Activated CD4-positive, alpha-beta T cell treated with anti-CD3 and anti-CD28 coated beads, Interleukin-2, amount 10 ng/mL, durations not matched to agents 7 days and 5 days (primary cell): ENCODE measurements at regions not wholly inside any gene's neighbourhood (a gene's known extent, or its start where the extent isn't known, plus 50 kb on each side); places are given as distances from the start of the nearest gene placed in this dataset.

Experiments
- CTCF ChIA-PET: fragments of 350-600 bp; sonication (Branson Sonifier 250); formaldehyde crosslinking; loops from one replicate; lab custom pipeline; 2021; ENCODE audit warnings: antibody characterized with exemption; lab: Charles Lee
- POLR2A ChIA-PET: fragments of 350-600 bp; sonication (Branson Sonifier 250); formaldehyde crosslinking; loops from one replicate; lab custom pipeline; 2021; ENCODE audit warnings: antibody characterized with exemption; lab: Charles Lee
- DNase-seq: peaks from one replicate; pipeline ENCODE4 v3.0.0-alpha.2; 2020
- H3K27ac Mint-ChIP-seq: one replicate; pipeline ENCODE4 v1.8.0; 2021; ENCODE audit warnings: mild to moderate bottlenecking, moderate library complexity, mixed read lengths
- H3K27me3 Mint-ChIP-seq: one replicate; pipeline ENCODE4 v1.8.0; 2021; ENCODE audit warnings: mixed read lengths
- H3K36me3 Mint-ChIP-seq: one replicate; pipeline ENCODE4 v1.8.0; 2021; ENCODE audit warnings: low read depth, mixed read lengths
- H3K4me1 Mint-ChIP-seq: one replicate; pipeline ENCODE4 v1.8.0; 2021; ENCODE audit warnings: mixed read lengths
- H3K4me3 Mint-ChIP-seq: one replicate; pipeline ENCODE4 v1.8.0; 2021; ENCODE audit warnings: mild to moderate bottlenecking, moderate library complexity, mixed read lengths
- H3K9me3 Mint-ChIP-seq: one replicate; pipeline ENCODE4 v1.8.0; 2021; ENCODE audit warnings: mixed read lengths

DNA sequence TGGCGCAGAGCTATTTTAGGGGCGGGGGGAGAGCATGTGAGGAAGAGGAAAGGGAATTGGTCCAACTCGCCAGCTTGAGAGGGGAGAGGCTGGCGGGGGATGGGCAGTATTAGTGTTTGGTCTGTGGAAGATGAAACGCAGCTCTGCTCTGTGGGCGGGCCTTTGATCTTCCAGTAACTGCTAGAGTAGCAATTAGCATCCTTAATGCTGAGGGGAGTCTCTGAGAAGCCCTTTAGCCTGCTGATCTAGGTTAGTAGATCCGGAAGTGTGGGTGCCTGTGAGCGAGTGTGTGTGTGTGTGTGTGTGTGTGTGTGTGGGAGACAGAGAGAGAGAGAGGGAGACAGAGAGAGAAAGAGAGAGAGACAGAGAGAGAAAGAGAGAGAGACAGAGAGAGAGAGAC lies 117.2 kb upstream of the BACH2 start:
- peak overlapping the region; percentile 65 for H3K4me3 Mint-ChIP-seq
- peaks cover 2% of the 10 kb centered on the region for H3K27me3 Mint-ChIP-seq
- peak; percentile 79 for DNase-seq
- peak overlapping the region; percentile 92 for H3K27ac Mint-ChIP-seq
- peaks cover 8% of the 10 kb centered on the region for H3K36me3 Mint-ChIP-seq
- ChIA-PET CTCF (interaction anchor here (0.6 to 8.4 kb wide), 7 partner anchors 10 to 473 kb away, joined by 3 to 64 read pairs (median 5); no protein-coding TSS in a partner anchor), POLR2A (interaction anchor here (0.6 to 1.1 kb wide), 3 partner anchors 10 to 43 kb away, joined by 3 to 5 read pairs (median 3); no protein-coding TSS in a partner anchor)
- H3K9me3 Mint-ChIP-seq, result peaks cover 2% of the 10 kb centered on the region
- peaks cover 70% of the 10 kb centered on the region for H3K4me1 Mint-ChIP-seq

DNA sequence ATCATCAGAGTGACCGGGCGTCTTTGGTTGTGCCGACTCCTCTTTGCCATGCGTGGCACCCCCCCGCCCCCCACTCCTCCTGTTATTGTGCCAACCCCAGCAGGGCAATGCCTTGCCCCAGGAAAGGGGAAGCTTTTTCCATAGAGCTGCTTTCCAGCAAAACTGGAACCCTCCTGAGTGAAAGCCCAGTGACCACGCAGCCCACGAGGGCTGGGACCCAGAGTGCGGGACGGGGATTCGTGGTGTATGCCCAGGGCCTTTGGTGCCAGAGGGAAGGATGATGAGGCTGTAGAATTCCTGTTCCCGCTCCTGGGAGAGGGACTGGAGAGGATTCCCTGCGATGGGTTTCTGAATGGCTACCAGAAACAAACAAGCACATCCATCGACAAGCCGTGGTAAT lies 116.8 kb upstream of the BACH2 start:
- POLR2A ChIA-PET, result interaction anchor here (0.6 to 1.1 kb wide), 3 partner anchors 11 to 44 kb away, joined by 3 to 5 read pairs (median 3); no protein-coding TSS in a partner anchor

DNA sequence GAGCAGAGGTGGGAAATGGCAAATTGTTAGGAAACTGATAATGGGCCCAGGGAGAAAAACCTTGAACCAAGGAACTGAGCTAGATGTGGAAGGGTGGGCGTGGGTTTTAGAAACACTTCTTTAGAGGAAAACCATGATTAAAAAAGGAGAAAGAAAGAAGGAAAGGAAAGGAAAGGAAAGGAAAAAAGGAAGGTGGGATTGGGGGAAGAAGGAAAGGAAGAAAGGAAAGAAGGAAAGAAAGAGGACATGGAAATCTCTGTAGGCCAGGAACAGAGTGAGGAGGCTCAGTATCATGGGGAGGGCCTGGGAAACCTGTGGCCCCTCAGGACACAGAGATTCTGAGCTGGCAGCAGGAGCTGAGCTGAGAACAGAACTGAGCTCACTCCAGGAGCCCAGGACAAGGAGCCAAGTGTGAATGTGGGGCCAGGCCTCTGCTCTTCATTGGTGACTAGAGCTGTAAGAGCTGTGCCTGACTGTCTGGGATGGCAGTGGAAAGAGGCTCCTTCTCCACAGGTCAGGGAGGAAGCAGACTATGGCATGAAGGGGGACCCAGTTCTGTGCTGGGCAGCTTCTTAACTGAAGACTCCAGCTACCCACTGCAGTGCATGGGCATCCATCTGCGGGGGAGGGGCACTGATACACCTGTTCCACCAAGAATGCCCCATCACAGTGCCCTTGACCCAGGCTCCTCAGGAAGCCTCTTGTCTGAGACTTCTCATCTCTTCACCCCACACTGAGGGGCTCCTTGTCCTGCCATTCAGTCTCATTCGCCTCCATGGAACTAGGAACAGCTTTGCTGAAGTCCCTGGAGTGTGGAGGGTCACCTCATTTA lies 116.1 kb upstream of the BACH2 start:
- peaks cover 8% of the 10 kb centered on the region for H3K36me3 Mint-ChIP-seq
- peaks cover 2% of the 10 kb centered on the region for H3K27me3 Mint-ChIP-seq
- H3K4me3 Mint-ChIP-seq, result no peak overlapping the region
- H3K27ac Mint-ChIP-seq, result peak overlapping the region; percentile 63
- H3K4me1 Mint-ChIP-seq, result peaks cover 65% of the 10 kb centered on the region
- ChIA-PET CTCF (interaction anchor here (0.7 to 8.4 kb wide), 9 partner anchors 11 to 184 kb away, joined by 3 to 64 read pairs (median 10); no protein-coding TSS in a partner anchor), POLR2A (interaction anchor here (1.1 kb wide), 1 partner anchor 12 kb away, joined by 5 read pairs; no protein-coding TSS in a partner anchor)
- DNase-seq, result no peak
- H3K9me3 Mint-ChIP-seq, result no peaks in the 10 kb centered on the region

More for the DNA sequence above, 116.8 kb upstream of the BACH2 start:
- peaks cover 8% of the 10 kb centered on the region for H3K36me3 Mint-ChIP-seq
- CTCF ChIA-PET, result interaction anchor here (0.6 to 8.4 kb wide), 9 partner anchors 11 to 473 kb away, joined by 3 to 64 read pairs (median 5); no protein-coding TSS in a partner anchor
- DNase-seq, result no peak
- peaks cover 2% of the 10 kb centered on the region for H3K27me3 Mint-ChIP-seq
- peak overlapping the region; percentile 92 for H3K27ac Mint-ChIP-seq
- peak overlapping the region; percentile 65 for H3K4me3 Mint-ChIP-seq
- no peaks in the 10 kb centered on the region for H3K9me3 Mint-ChIP-seq
- H3K4me1 Mint-ChIP-seq, result peaks cover 69% of the 10 kb centered on the region

DNA sequence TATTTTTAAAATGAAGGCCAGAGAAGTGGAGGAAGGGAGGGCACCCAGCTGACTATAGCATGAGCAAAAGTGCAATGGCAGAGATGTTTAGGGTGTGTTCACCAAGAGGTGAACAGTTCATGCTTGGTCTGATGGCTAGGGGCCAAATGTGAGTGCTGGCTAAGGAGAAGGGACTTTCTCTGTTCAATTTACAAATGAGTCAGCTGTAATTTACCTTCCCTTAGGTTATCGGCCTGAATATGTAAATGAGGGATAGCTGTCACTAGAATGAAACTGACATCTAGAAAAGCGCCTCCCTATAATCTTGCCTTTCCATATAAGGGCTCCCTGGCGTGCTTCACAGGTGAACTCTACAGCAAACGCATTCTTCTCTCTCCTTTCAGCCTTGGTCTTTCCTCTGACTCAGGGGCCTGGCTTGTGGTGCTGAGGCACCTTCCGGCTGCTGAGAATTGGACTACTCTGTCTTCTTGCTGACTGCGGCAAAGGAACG lies 114.7 kb upstream of the BACH2 start:
- ChIA-PET POLR2A (interaction anchor here (0.6 kb wide), 1 partner anchor 172 kb away, joined by 3 read pairs; no protein-coding TSS in a partner anchor), CTCF (interaction anchor here (1.3 to 8.4 kb wide), 8 partner anchors 9 to 66 kb away, joined by 3 to 64 read pairs (median 12); no protein-coding TSS in a partner anchor)
- Mint-ChIP-seq H3K4me1 (peaks cover 72% of the 10 kb centered on the region), H3K27ac (peak overlapping the region; percentile 76), H3K4me3 (no peak overlapping the region), H3K9me3 (no peaks in the 10 kb centered on the region), H3K27me3 (peaks cover 2% of the 10 kb centered on the region), H3K36me3 (peaks cover 8% of the 10 kb centered on the region)
- peak; percentile 59 for DNase-seq

DNA sequence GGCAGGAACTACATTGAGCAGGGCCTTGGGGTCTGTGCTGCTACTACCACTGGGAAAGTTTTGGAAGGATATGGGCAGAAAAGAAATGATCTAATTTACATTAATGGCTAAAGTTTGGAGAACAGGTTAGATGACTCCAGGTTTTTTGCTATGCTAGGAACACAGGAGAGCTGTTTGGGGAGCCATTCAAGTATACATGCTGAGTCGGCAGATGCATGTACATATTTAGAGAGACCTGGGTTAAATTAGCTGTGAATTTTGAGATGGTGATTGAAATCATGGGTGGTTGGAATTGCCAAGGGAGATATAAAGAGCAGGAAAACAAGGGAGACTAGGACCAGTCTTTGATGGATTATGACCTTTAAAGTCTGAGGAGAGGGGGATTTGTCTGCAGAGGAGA lies 113.1 kb upstream of the BACH2 start:
- peaks cover 2% of the 10 kb centered on the region for H3K27me3 Mint-ChIP-seq
- H3K4me1 Mint-ChIP-seq, result peaks cover 70% of the 10 kb centered on the region
- H3K9me3 Mint-ChIP-seq, result no peaks in the 10 kb centered on the region
- ChIA-PET POLR2A (interaction anchor here (1.0 kb wide), 1 partner anchor 125 kb away, joined by 3 read pairs; no protein-coding TSS in a partner anchor), CTCF (interaction anchor here (1.0 to 8.4 kb wide), 6 partner anchors 8 to 123 kb away, joined by 3 to 64 read pairs (median 5); no protein-coding TSS in a partner anchor)
- DNase-seq, result no peak
- H3K36me3 Mint-ChIP-seq, result peaks cover 8% of the 10 kb centered on the region
- no peak overlapping the region for H3K4me3 Mint-ChIP-seq
- H3K27ac Mint-ChIP-seq, result no peak overlapping the region

DNA sequence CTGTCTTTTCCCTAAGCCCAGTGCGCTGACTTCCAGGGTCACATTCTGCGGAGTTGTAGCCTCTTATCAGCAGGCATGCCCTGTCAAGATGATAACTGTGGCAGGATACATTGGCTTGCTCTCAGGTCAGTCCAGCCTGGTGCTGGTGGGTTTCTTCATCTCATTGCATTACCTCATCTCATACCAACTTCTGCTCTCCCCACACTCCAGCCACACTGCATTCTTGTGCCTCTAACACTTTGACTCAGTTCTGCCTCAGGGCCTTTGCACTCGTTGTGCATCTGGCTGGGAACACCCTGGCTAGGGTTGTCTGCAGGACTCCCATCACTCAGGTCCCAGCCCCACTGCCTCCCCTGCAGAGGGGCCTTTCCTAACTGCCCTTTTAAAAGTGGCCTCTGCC lies 110.3 kb upstream of the BACH2 start:
- POLR2A ChIA-PET, result no interaction called here

DNA sequence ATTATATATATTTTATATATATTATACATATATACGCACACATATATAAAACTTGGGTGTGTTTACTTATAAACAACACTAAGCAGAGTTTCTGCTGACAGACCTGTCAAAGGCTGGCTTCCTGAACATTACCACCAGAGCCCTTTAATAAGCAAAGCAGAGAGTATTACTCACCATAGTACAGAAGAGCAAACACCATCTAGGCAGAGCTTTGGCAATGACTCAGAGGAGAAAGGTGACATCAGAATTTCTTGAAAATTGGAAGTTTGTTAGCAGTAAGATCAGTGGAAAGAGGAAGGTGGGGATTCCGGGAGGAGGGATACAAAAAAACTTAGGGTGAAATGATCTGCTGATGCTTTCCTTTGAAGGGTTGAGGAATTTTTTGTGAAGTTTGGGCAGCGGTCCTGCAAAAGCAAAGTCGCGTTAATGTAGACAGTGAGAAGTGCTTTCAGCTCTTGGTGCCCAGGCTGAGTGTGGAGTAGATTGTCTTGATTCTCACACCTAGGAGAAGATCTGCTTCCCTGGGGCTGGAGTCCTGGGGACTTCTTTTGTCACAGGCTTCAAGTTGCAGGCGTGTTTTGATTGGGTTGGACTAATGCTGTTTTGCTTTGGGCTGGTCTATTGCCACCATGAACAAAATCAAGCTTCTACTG lies 109.6 kb upstream of the BACH2 start:
- H3K4me1 Mint-ChIP-seq, result peaks cover 67% of the 10 kb centered on the region
- CTCF ChIA-PET, result interaction anchor here (0.7 to 3.1 kb wide), 8 partner anchors 9 to 111 kb away, joined by 3 to 13 read pairs (median 4); no protein-coding TSS in a partner anchor
- POLR2A ChIA-PET, result no interaction called here

More for the DNA sequence above, 110.3 kb upstream of the BACH2 start:
- Mint-ChIP-seq H3K4me1 (peaks cover 69% of the 10 kb centered on the region), H3K27me3 (no peaks in the 10 kb centered on the region), H3K9me3 (no peaks in the 10 kb centered on the region), H3K36me3 (peaks cover 6% of the 10 kb centered on the region), H3K4me3 (no peak overlapping the region), H3K27ac (no peak overlapping the region)
- CTCF ChIA-PET, result interaction anchor here (1.1 to 3.1 kb wide), 2 partner anchors 9 to 10 kb away, joined by 4 to 13 read pairs; no protein-coding TSS in a partner anchor
- no peak for DNase-seq

DNA sequence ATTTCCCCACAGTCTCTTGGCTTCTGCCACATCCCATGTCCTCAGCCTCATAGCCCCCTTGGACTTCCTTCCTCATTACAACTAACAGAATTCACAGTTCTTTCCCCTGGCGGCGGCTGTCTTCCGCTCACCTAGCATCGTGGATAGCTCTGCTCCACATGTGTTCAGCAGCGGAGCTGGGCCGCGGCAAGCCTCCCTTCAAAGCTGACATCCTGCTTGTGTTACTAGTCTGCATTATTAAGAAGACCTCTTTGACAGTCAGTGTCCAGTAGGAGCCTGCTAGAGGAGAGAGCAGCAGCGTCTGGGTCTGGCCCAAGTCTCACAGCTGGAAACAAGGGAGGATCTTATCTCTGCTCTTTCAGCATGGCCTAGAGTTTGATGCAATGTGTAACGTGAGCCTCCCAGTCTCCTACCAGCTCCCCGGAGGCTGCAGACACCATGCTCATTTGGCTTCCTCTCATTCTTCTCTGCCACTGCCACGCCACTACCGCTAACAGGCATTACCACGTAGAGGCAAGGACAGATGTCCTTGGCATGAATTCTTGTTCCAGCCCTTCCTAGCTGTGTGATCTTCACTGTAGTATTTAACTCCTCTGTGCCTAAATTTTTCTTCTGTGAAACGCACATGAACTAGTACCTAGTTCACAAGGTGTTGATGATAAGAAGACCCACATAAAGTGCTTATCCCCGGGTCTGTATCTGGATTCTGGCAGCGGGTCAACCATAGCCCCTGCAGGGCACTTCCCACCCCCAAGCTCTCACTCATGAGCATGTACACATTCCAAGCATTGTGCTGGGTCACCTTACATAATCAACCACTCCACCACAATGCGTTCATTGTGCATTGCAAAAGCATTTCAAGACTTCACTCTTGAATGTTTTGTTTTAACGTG lies 107.1 kb upstream of the BACH2 start:
- CTCF ChIA-PET, result interaction anchor here (0.6 to 6.3 kb wide), 12 partner anchors 8 to 463 kb away, joined by 3 to 31 read pairs (median 7); no protein-coding TSS in a partner anchor
- Mint-ChIP-seq H3K9me3 (no peaks in the 10 kb centered on the region), H3K4me1 (peaks cover 79% of the 10 kb centered on the region), H3K27me3 (no peaks in the 10 kb centered on the region), H3K4me3 (no peak overlapping the region), H3K36me3 (no peaks in the 10 kb centered on the region), H3K27ac (peak overlapping the region; percentile 80)
- POLR2A ChIA-PET, result no interaction called here
- no peak for DNase-seq

More for the DNA sequence above, 109.6 kb upstream of the BACH2 start:
- H3K27ac Mint-ChIP-seq, result peak overlapping the region; percentile 58
- peaks cover 6% of the 10 kb centered on the region for H3K36me3 Mint-ChIP-seq
- no peak overlapping the region for H3K4me3 Mint-ChIP-seq
- no peaks in the 10 kb centered on the region for H3K9me3 Mint-ChIP-seq
- no peaks in the 10 kb centered on the region for H3K27me3 Mint-ChIP-seq
- peak; percentile 26 for DNase-seq

DNA sequence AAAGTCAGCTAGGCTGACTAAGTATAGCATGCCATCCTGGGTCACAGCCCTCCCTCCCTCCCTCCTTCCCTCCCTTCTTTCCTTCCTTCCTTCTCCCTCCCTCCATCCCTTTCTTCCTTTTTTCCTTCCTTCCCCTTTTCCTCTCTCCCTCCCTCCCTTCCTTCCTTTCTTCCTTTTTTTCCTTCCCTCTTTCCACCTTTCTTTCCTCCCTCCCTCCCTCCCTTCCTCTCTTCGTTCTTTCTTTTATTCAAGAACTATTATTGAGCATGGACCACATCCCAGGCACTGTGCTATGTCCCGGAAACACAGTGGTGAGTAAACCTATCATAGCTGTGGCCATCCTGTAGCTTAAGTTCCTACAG lies 106.2 kb upstream of the BACH2 start:
- H3K27me3 Mint-ChIP-seq, result no peaks in the 10 kb centered on the region
- POLR2A ChIA-PET, result no interaction called here
- peaks cover 88% of the 10 kb centered on the region for H3K4me1 Mint-ChIP-seq

DNA sequence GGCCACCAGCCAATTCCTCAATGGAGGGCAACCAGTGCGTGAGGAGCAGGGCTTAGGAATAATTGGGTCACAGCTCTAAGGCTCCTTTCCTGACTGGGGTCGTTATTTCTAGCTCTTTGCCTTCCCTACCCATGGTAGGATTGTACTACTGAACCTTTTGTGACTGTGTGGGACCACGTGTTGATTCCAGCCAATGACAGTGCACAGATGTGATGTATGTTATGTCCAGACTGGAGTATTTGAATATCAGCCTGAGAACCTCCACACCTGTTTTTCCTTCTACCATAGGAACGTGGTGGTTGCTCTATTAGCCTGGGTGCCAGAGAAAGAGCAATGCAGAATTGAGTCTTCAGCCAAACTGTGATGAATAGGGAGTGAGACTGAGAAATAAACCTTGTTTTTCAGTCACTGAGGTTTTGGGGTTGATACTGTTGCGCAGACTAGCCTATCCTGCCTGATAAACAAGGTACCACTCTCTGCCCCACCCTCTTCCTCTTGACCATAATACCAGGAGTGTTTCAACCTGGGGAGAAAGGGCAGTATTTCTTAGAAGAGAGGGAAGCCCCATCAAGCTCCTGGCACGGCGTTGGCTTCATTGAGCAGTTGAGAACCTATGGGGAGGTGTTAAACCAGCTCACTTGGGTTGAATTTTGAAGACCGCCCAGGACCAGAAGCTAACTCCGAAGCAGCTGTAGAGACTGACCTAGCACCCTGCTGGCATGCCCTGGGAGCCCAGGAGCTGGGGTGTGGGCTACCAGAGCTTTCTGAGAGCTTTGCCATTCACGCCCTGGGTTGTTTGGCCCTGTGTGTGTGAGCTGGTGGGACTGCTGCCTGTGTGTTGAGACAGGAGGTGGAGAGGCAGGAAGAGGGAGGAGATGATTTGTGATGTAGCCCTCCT lies 105.5 kb upstream of the BACH2 start:
- no peaks in the 10 kb centered on the region for H3K36me3 Mint-ChIP-seq
- POLR2A ChIA-PET, result no interaction called here
- peaks cover 93% of the 10 kb centered on the region for H3K4me1 Mint-ChIP-seq
- H3K27me3 Mint-ChIP-seq, result no peaks in the 10 kb centered on the region
- H3K9me3 Mint-ChIP-seq, result no peaks in the 10 kb centered on the region
- DNase-seq, result peak; percentile 48
- peak overlapping the region; percentile 88 for H3K27ac Mint-ChIP-seq
- CTCF ChIA-PET, result interaction anchor here (0.9 to 6.3 kb wide), 11 partner anchors 9 to 118 kb away, joined by 3 to 31 read pairs (median 7); no protein-coding TSS in a partner anchor
- peak overlapping the region; percentile 14 for H3K4me3 Mint-ChIP-seq

More for the DNA sequence above, 106.2 kb upstream of the BACH2 start:
- CTCF ChIA-PET, result interaction anchor here (0.9 to 6.3 kb wide), 10 partner anchors 9 to 119 kb away, joined by 3 to 31 read pairs (median 8); no protein-coding TSS in a partner anchor
- Mint-ChIP-seq H3K36me3 (no peaks in the 10 kb centered on the region), H3K9me3 (no peaks in the 10 kb centered on the region), H3K27ac (peak overlapping the region; percentile 88), H3K4me3 (no peak overlapping the region)
- DNase-seq, result no peak
